ENCODE measurements at regions not wholly inside any gene's neighbourhood (a gene's known extent, or its start where the extent isn't known, plus 50 kb on each side); places are given as distances from the start of the nearest gene placed in this dataset.

GRCh38 chr11:10938650-10939387 lies 81.0 kb upstream of the ZBED5 start:
- ATAC-seq (ENCODE audit: low read depth) (no peak), DNase-seq (ENCODE audit: low spot score in 2 of 2) (no peak)
- Mint-ChIP-seq H3K27me3 (no peaks in the 10 kb centered on the region), H3K9me3 (no peaks in the 10 kb centered on the region), H3K4me3 (no peak overlapping the region), H3K36me3 (no peaks in the 10 kb centered on the region), H3K27ac (no peak overlapping the region), H3K4me1 (peaks cover 4% of the 10 kb centered on the region)

GRCh38 chr11:10938231-10938630 lies 80.4 kb upstream of the ZBED5 start:
- DNase-seq (ENCODE audit: low spot score in 2 of 2) (no peak), ATAC-seq (ENCODE audit: low read depth) (no peak)

GRCh38 chr11:10937385-10937771 lies 79.5 kb upstream of the ZBED5 start:
- Mint-ChIP-seq H3K36me3 (no peaks in the 10 kb centered on the region), H3K27me3 (peaks cover 3% of the 10 kb centered on the region), H3K4me3 (no peak overlapping the region), H3K27ac (no peak overlapping the region), H3K9me3 (no peaks in the 10 kb centered on the region), H3K4me1 (peaks cover 5% of the 10 kb centered on the region)
- DNase-seq (ENCODE audit: low spot score in 2 of 2): no peak
- ATAC-seq (ENCODE audit: low read depth): no peak

More at GRCh38 chr11:10938231-10938630, 80.4 kb upstream of the ZBED5 start:
- H3K4me3 Mint-ChIP-seq: no peak overlapping the region
- no peak overlapping the region for H3K27ac Mint-ChIP-seq
- no peaks in the 10 kb centered on the region for H3K9me3 Mint-ChIP-seq
- peaks cover 5% of the 10 kb centered on the region for H3K4me1 Mint-ChIP-seq
- peaks cover 3% of the 10 kb centered on the region for H3K27me3 Mint-ChIP-seq
- no peaks in the 10 kb centered on the region for H3K36me3 Mint-ChIP-seq

GRCh38 chr11:10936626-10937384 lies 79.0 kb upstream of the ZBED5 start:
- peaks cover 5% of the 10 kb centered on the region for H3K27me3 Mint-ChIP-seq
- no peak overlapping the region for H3K4me3 Mint-ChIP-seq
- H3K36me3 Mint-ChIP-seq: no peaks in the 10 kb centered on the region
- no peaks in the 10 kb centered on the region for H3K9me3 Mint-ChIP-seq
- DNase-seq (ENCODE audit: low spot score in 2 of 2) (no peak), ATAC-seq (ENCODE audit: low read depth) (no peak)
- H3K27ac Mint-ChIP-seq: no peak overlapping the region
- H3K4me1 Mint-ChIP-seq: peaks cover 5% of the 10 kb centered on the region

DNA sequence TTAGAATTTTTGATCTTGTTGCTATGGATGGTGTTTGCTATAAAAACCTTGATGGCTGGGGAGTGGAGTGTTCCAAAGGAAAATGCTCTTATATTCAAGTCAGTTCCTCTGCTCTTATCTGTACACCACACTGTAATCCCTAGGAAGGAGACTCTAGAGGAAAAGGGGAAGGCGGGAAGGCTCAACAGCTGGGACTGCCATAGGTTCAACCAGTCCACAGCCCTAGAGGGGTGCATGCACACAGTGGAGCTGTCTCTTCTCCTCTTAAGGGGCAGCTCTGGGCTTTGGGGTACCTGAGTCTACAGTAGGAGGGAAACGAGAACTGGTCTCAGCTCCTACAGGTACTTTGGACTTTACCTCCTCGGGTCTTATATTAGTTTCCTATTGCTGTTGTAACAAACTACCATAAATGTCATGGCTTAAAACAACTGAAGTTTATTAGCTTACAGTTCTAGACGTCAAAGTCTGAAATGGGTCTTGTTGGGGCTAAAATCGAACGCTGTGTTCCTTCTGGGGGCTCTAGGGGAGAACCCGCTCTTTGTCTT lies 77.2 kb upstream of the ZBED5 start:
- Mint-ChIP-seq H3K9me3 (no peaks in the 10 kb centered on the region), H3K27ac (no peak overlapping the region), H3K4me3 (no peak overlapping the region), H3K36me3 (no peaks in the 10 kb centered on the region), H3K4me1 (peaks cover 13% of the 10 kb centered on the region), H3K27me3 (peaks cover 11% of the 10 kb centered on the region)
- no peak for ATAC-seq (ENCODE audit: low read depth)
- DNase-seq (ENCODE audit: low spot score in 2 of 2): no peak

DNA sequence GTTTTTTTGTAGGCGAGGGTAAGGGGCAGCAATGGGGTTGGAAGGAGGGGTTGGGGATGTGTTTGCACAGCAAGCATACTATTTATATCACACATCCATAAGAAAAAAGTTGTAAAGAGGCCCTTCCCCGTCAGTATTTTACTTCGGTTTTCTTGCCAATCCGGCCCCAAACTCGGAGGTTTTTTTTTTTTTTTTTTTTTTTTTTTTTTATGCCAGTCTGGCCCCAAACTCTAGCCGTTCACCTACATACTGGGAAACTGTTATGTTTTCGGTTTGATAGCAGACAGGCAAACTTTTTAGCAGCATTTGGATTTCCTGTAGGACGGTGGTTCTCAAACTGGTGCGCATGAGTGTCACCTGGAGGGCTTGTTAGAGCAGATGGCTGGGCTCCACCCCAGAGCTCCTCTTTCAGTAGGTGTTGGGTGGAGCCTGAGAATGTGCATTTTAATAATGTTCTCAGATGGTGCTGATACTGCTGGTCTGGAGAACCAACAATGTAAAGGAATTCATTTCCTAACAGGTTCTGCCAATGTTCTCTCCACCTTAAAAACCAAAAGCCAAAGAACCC lies 76.5 kb upstream of the ZBED5 start:
- DNase-seq (ENCODE audit: low spot score in 2 of 2): no peak
- peak overlapping the region; percentile 88 for H3K4me3 Mint-ChIP-seq
- no peaks in the 10 kb centered on the region for H3K9me3 Mint-ChIP-seq
- H3K27me3 Mint-ChIP-seq: peaks cover 12% of the 10 kb centered on the region
- H3K27ac Mint-ChIP-seq: no peak overlapping the region
- peaks cover 13% of the 10 kb centered on the region for H3K4me1 Mint-ChIP-seq
- ATAC-seq (ENCODE audit: low read depth): peak; percentile 6
- no peaks in the 10 kb centered on the region for H3K36me3 Mint-ChIP-seq

DNA sequence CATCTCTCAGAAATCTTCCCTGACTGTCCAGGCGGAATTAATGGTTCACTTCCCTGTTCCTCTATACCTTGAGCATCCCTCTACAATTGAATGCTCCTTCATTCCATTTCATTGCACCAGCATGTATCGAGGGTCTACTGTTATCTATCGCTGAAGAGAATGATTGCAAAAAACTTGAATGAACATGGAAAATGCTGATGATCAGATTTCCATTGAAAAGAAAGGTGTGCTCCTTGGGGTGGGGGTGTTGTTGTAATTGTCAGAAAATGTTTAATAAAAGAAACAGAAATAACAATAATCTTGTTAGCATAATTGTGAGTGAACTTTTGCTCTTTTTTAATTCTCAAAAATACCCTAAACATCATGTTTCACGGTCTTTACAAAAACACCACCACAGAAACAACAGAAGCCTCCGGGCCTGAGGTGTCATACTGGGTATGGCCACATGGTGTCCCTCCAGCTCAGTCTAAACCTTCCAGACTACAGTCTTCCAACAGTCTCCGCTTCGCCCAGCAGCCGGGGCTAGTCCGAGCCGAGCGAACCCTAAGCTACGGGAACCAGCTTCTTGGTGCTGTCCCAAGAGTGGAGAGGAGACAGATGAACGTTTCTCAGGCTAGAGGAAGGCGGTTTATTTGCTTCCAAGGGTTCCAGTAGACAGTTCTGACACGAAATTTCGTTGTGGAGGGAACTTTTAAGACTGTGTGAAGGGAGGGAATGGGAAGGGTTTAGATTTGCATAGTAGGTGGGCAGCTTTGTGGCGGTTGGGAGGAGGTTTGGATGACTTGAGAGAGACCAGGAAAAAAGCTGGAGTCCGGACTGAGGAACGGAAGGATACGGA lies 75.8 kb upstream of the ZBED5 start:
- H3K9me3 Mint-ChIP-seq: no peaks in the 10 kb centered on the region
- ATAC-seq (ENCODE audit: low read depth) (peak; percentile 86), DNase-seq (ENCODE audit: low spot score in 2 of 2) (peak; percentile 85 to 87)
- peaks cover 13% of the 10 kb centered on the region for H3K4me1 Mint-ChIP-seq
- H3K36me3 Mint-ChIP-seq: no peaks in the 10 kb centered on the region
- H3K4me3 Mint-ChIP-seq: peak overlapping the region; percentile 88
- peaks cover 14% of the 10 kb centered on the region for H3K27me3 Mint-ChIP-seq
- no peak overlapping the region for H3K27ac Mint-ChIP-seq

GRCh38 chr11:10932976-10933375 lies 75.1 kb upstream of the ZBED5 start:
- H3K27ac Mint-ChIP-seq: no peak overlapping the region
- peaks cover 13% of the 10 kb centered on the region for H3K4me1 Mint-ChIP-seq
- no peaks in the 10 kb centered on the region for H3K9me3 Mint-ChIP-seq
- no peaks in the 10 kb centered on the region for H3K36me3 Mint-ChIP-seq
- DNase-seq (ENCODE audit: low spot score in 2 of 2) (no peak), ATAC-seq (ENCODE audit: low read depth) (no peak)
- H3K27me3 Mint-ChIP-seq: peaks cover 17% of the 10 kb centered on the region
- H3K4me3 Mint-ChIP-seq: no peak overlapping the region

- Mint-ChIP-seq H3K36me3 (no peaks in the 10 kb centered on the region), H3K27me3 (peaks cover 17% of the 10 kb centered on the region), H3K27ac (peak overlapping the region; percentile 60), H3K9me3 (no peaks in the 10 kb centered on the region), H3K4me3 (peak overlapping the region; percentile 85), H3K4me1 (peaks cover 13% of the 10 kb centered on the region)
- DNase-seq (ENCODE audit: low spot score in 2 of 2): peak in 1 of 2 donors; percentile 31
- no peak for ATAC-seq (ENCODE audit: low read depth)
Observed at GRCh38 chr11:10931761-10932670, 74.2 kb upstream of the ZBED5 start.

DNA sequence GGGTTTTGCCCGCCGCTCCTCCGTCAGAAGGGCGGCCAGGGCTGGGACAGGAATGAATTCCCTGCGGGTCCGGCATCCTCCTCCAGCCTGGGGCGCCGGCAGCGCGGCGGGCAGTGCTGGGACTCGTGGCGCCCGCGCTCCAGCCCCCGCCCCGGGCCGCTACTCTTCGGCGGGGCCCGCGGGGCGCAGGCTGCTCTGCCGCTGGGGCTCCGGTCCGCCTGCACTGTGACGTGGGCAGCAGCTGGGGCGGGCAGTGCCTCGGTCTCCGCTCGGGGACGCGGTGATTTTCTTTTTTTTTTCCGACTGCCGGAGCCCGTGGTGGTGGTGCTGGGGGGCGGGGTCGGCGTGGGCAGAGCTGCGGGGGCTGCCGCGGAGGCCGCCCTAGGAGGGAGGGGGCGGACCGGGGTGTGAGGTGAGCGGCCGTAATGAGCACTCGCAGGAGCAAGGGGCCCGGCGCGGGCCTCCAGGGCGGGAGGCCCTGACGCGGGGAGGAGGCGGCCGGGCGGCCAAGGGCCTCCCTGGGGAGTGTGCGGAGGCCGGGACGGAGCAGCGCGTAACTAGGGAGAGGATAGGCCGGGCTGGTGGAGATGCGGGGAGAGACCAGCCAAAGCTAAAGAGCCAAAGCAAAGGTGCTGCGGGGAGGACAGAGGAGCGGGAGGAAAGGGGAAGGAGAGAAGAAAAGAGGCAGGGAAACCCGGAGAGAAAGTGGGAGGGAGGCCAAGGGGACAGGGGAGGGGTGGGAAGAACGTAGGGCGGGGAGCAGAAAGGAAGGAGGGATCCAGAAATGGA lies 73.3 kb upstream of the ZBED5 start:
- Mint-ChIP-seq H3K27ac (peak overlapping the region; percentile 60), H3K9me3 (no peaks in the 10 kb centered on the region)

GRCh38 chr11:10930224-10930971 lies 72.5 kb upstream of the ZBED5 start:
- no peak overlapping the region for H3K27ac Mint-ChIP-seq
- peak overlapping the region; percentile 85 for H3K4me3 Mint-ChIP-seq
- no peaks in the 10 kb centered on the region for H3K9me3 Mint-ChIP-seq
- H3K4me1 Mint-ChIP-seq: peaks cover 13% of the 10 kb centered on the region
- peaks cover 20% of the 10 kb centered on the region for H3K27me3 Mint-ChIP-seq
- DNase-seq (ENCODE audit: low spot score in 2 of 2) (no peak), ATAC-seq (ENCODE audit: low read depth) (peak; percentile 21)
- no peaks in the 10 kb centered on the region for H3K36me3 Mint-ChIP-seq

More for the DNA sequence above, 73.3 kb upstream of the ZBED5 start:
- peaks cover 13% of the 10 kb centered on the region for H3K4me1 Mint-ChIP-seq
- peaks cover 20% of the 10 kb centered on the region for H3K27me3 Mint-ChIP-seq
- no peaks in the 10 kb centered on the region for H3K36me3 Mint-ChIP-seq
- ATAC-seq (ENCODE audit: low read depth): peak; percentile 44
- DNase-seq (ENCODE audit: low spot score in 2 of 2): peak in 1 of 2 donors; percentile 52
- H3K4me3 Mint-ChIP-seq: peak overlapping the region; percentile 85

- no peak overlapping the region for H3K27ac Mint-ChIP-seq
- peaks cover 8% of the 10 kb centered on the region for H3K4me1 Mint-ChIP-seq
- DNase-seq (ENCODE audit: low spot score in 2 of 2) (no peak), ATAC-seq (ENCODE audit: low read depth) (no peak)
- H3K27me3 Mint-ChIP-seq: peaks cover 17% of the 10 kb centered on the region
- H3K4me3 Mint-ChIP-seq: no peak overlapping the region
- H3K36me3 Mint-ChIP-seq: no peaks in the 10 kb centered on the region
- H3K9me3 Mint-ChIP-seq: no peaks in the 10 kb centered on the region
Observed at GRCh38 chr11:10927538-10927937, 69.7 kb upstream of the ZBED5 start.

All from memory B cell (primary cell).